SH-SY5Y (cell line): ENCODE measurements at regions not wholly inside any gene's neighbourhood (a gene's known extent, or its start where the extent isn't known, plus 50 kb on each side); places are given as distances from the start of the nearest gene placed in this dataset.

Experiments used
- GATA2 ChIP-seq: IDR thresholded peaks from 2 replicates; pipeline ENCODE4 v1.6.1; 2011; ENCODE audit warnings: mild to moderate bottlenecking, low read depth, low read length
- GATA3 ChIP-seq: IDR thresholded peaks from 2 replicates; pipeline ENCODE4 v1.6.1; 2011; ENCODE audit warnings: low read depth, mild to moderate bottlenecking, low read length, moderate library complexity

DNA sequence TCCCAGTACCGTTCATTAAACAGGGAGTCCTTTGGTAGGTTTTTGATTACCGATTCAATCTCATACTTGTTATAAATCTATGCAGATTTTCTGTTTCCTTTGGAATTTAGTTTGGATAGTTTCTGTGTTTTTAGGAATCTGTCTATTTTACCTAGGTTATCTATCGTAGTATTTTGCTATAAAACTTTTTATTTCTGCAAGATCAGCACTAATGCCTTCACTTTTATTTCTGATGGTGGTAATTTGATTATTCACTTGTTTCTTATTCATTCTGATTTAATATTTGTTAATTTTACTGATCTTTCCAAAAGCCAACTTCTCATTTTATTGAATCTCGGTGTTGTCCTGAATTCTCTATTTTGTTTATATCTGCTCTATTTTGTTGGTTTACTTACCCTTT, 577.7 kb upstream of the NRG3 start:
- TF ChIP-seq GATA2: no peak
- TF ChIP-seq GATA3: no peak
